ENCODE measurements at regions not wholly inside any gene's neighbourhood (a gene's known extent, or its start where the extent isn't known, plus 50 kb on each side); places are given as distances from the start of the nearest gene placed in this dataset.

GRCh38 chr1:55814967-55815366 is 599.8 kb upstream of the USP24 start:
- H3K4me2 ChIP-seq (ENCODE audit: low read length), result no peak overlapping the region
- no peaks in the 10 kb centered on the region for H4K20me1 ChIP-seq (ENCODE audit: insufficient read depth, low read length)
- H3K9ac ChIP-seq (ENCODE audit: low read length), result no peak overlapping the region
- no peak for TF ChIP-seq CTCF (IDR thresholded peaks at IDR 0.05; ENCODE audit: low read depth, low read length)
- TF ChIP-seq EZH2phosphoT487 (IDR thresholded peaks at IDR 0.05; ENCODE audit: low read depth), result no peak
- no peaks in the 10 kb centered on the region for H3K36me3 ChIP-seq (replicated peaks; ENCODE audit: low read depth, low read length)
- no peak overlapping the region for H3K27ac ChIP-seq (ENCODE audit: low read length)
- H3K4me3 ChIP-seq (ENCODE audit: low read length), result no peak overlapping the region
- no peaks in the 10 kb centered on the region for H3K79me2 ChIP-seq (ENCODE audit: low read length)
- no peaks in the 10 kb centered on the region for H3K9me3 ChIP-seq (ENCODE audit: insufficient read depth, low read length)
- H3K27me3 ChIP-seq (ENCODE audit: low read depth, low read length), result no peaks in the 10 kb centered on the region
- H2AFZ ChIP-seq (ENCODE audit: low read depth, low read length), result no peak overlapping the region
- no peaks in the 10 kb centered on the region for H3K4me1 ChIP-seq (ENCODE audit: low read length)

- Histone ChIP-seq H3K4me3 (ENCODE audit: low read length) (no peak overlapping the region), H4K20me1 (ENCODE audit: insufficient read depth, low read length) (no peaks in the 10 kb centered on the region), H2AFZ (ENCODE audit: low read depth, low read length) (no peak overlapping the region), H3K4me2 (ENCODE audit: low read length) (no peak overlapping the region), H3K27ac (ENCODE audit: low read length) (no peak overlapping the region), H3K9ac (ENCODE audit: low read length) (no peak overlapping the region), H3K79me2 (ENCODE audit: low read length) (no peaks in the 10 kb centered on the region), H3K36me3 (replicated peaks; ENCODE audit: low read depth, low read length) (no peaks in the 10 kb centered on the region), H3K4me1 (ENCODE audit: low read length) (no peaks in the 10 kb centered on the region), H3K27me3 (ENCODE audit: low read depth, low read length) (no peaks in the 10 kb centered on the region), H3K9me3 (ENCODE audit: insufficient read depth, low read length) (no peaks in the 10 kb centered on the region)
- TF ChIP-seq CTCF (IDR thresholded peaks at IDR 0.05; ENCODE audit: low read depth, low read length), result no peak
- TF ChIP-seq EZH2phosphoT487 (IDR thresholded peaks at IDR 0.05; ENCODE audit: low read depth), result no peak
Measured at GRCh38 chr1:55813618-55814017, 598.5 kb upstream of the USP24 start.

GRCh38 chr1:55812281-55812680 is 597.1 kb upstream of the USP24 start:
- no peaks in the 10 kb centered on the region for H3K9me3 ChIP-seq (ENCODE audit: insufficient read depth, low read length)
- no peaks in the 10 kb centered on the region for H4K20me1 ChIP-seq (ENCODE audit: insufficient read depth, low read length)
- no peaks in the 10 kb centered on the region for H3K27me3 ChIP-seq (ENCODE audit: low read depth, low read length)
- no peak overlapping the region for H3K4me3 ChIP-seq (ENCODE audit: low read length)
- no peak overlapping the region for H3K9ac ChIP-seq (ENCODE audit: low read length)
- H3K27ac ChIP-seq (ENCODE audit: low read length), result no peak overlapping the region
- H2AFZ ChIP-seq (ENCODE audit: low read depth, low read length), result no peak overlapping the region
- no peaks in the 10 kb centered on the region for H3K36me3 ChIP-seq (replicated peaks; ENCODE audit: low read depth, low read length)
- H3K4me2 ChIP-seq (ENCODE audit: low read length), result no peak overlapping the region
- no peaks in the 10 kb centered on the region for H3K4me1 ChIP-seq (ENCODE audit: low read length)
- TF ChIP-seq EZH2phosphoT487 (IDR thresholded peaks at IDR 0.05; ENCODE audit: low read depth) (no peak), CTCF (IDR thresholded peaks at IDR 0.05; ENCODE audit: low read depth, low read length) (no peak)
- no peaks in the 10 kb centered on the region for H3K79me2 ChIP-seq (ENCODE audit: low read length)

GRCh38 chr1:55808263-55808662 is 593.1 kb upstream of the USP24 start:
- Histone ChIP-seq H3K4me3 (ENCODE audit: low read length) (no peak overlapping the region), H3K9me3 (ENCODE audit: insufficient read depth, low read length) (no peaks in the 10 kb centered on the region)

More at GRCh38 chr1:55808263-55808662, 593.1 kb upstream of the USP24 start:
- H2AFZ ChIP-seq (ENCODE audit: low read depth, low read length), result no peak overlapping the region
- no peaks in the 10 kb centered on the region for H4K20me1 ChIP-seq (ENCODE audit: insufficient read depth, low read length)
- no peak for TF ChIP-seq EZH2phosphoT487 (IDR thresholded peaks at IDR 0.05; ENCODE audit: low read depth)
- no peak for TF ChIP-seq CTCF (IDR thresholded peaks at IDR 0.05; ENCODE audit: low read depth, low read length)
- H3K9ac ChIP-seq (ENCODE audit: low read length), result no peak overlapping the region
- H3K4me2 ChIP-seq (ENCODE audit: low read length), result no peak overlapping the region
- H3K27me3 ChIP-seq (ENCODE audit: low read depth, low read length), result no peaks in the 10 kb centered on the region
- H3K27ac ChIP-seq (ENCODE audit: low read length), result no peak overlapping the region
- no peaks in the 10 kb centered on the region for H3K79me2 ChIP-seq (ENCODE audit: low read length)
- H3K36me3 ChIP-seq (replicated peaks; ENCODE audit: low read depth, low read length), result no peaks in the 10 kb centered on the region
- H3K4me1 ChIP-seq (ENCODE audit: low read length), result no peaks in the 10 kb centered on the region

All from OCI-LY3 (cell line).